K562 (cell line): ENCODE measurements at regions not wholly inside any gene's neighbourhood (a gene's known extent, or its start where the extent isn't known, plus 50 kb on each side); places are given as distances from the start of the nearest gene placed in this dataset.

Experiments used
- ATAC-seq: fragments of 200-7000 bp; cut with Tn5 transposase; 3 replicates; pipeline ENCODE4 v1.9.1; 2020; ENCODE audit warnings: moderate library complexity
- BruUV-seq: library from RNA; stranded (reverse); fragments of 400-500 nt; replicated peaks from 2 replicates; lab custom pipeline; 2021; lab: Mats Ljungman, UMichigan
- CTCF ChIA-PET: fragments of 300-600 bp; formaldehyde crosslinking; extraction: SDS; loops from one replicate; lab custom pipeline; 2021; ENCODE audit warnings: low intra/inter-chr PET ratio; lab: Yijun Ruan, JAX
- POLR2A ChIA-PET: fragments of 300-600, 350-650 bp; sonication (Branson Sonifier 250); formaldehyde crosslinking; extraction: SDS; loops from one replicate; lab custom pipeline; 2021; ENCODE audit warnings: antibody characterized with exemption, inconsistent platforms; lab: Yijun Ruan, JAX
- DNase-seq, 4 experiments: peaks; one replicate each; pipeline versions ENCODE4 v3.0.0 to v3.0.0-alpha.2; 2011 to 2018; ENCODE audit warnings: low spot score in 3 of 4, mixed read lengths in 3 of 4; ENCODE audit errors: extremely low read depth in 1 of 4
- FAIRE-seq: peaks from 2 replicates; lab custom pipeline; 2011; peaks lifted over from hg19 to GRCh38; lab: Jason Lieb, UNC
- H2AFZ ChIP-seq: 2 replicates; pipeline ENCODE4 v1.6.0; 2011; ENCODE audit warnings: low read depth, low read length, control low read depth, inconsistent platforms
- H3K27ac ChIP-seq: fragments of 200-600 bp; 3 replicates; pipeline ENCODE4 v1.8.0; 2011; ENCODE audit warnings: low read depth, mild to moderate bottlenecking, control low read depth, inconsistent platforms, low read length, moderate library complexity, mixed read lengths; ENCODE audit errors: extremely low read depth
- H3K27me3 ChIP-seq, 2 experiments: fragments of 300-600 bp in 1 of 2; 2 replicates in 1 of 2; 3 replicates in 1 of 2; pipeline versions ENCODE4 v1.6.0 to v1.8.0; 2011; ENCODE audit warnings: inconsistent platforms in 2 of 2, low read length in 2 of 2, mild to moderate bottlenecking in 1 of 2, mixed read lengths in 1 of 2, moderate library complexity in 1 of 2; ENCODE audit not compliant: control insufficient read depth in 2 of 2, insufficient read depth in 2 of 2
- H3K36me3 ChIP-seq: fragments of 300-600 bp; 3 replicates; pipeline ENCODE4 v1.8.0; 2011; ENCODE audit warnings: mild to moderate bottlenecking, low read length, inconsistent platforms; ENCODE audit not compliant: control insufficient read depth, insufficient read depth
- H3K4me1 ChIP-seq, 2 experiments: fragments of 200-600 bp in 1 of 2; replicated peaks in 1 of 2; 2 replicates in 1 of 2; 3 replicates in 1 of 2; pipeline versions ENCODE4 v1.5.1 to v1.8.0; 2011; ENCODE audit warnings: inconsistent platforms in 2 of 2, low read length in 2 of 2, mild to moderate bottlenecking in 1 of 2, mixed read lengths in 1 of 2, moderate library complexity in 1 of 2; ENCODE audit not compliant: control insufficient read depth in 2 of 2, insufficient read depth in 2 of 2
- H3K4me2 ChIP-seq: 2 replicates; pipeline ENCODE4 v1.6.1; 2011; ENCODE audit warnings: low read length, control low read depth, inconsistent platforms, mixed read lengths; ENCODE audit not compliant: insufficient read depth
- H3K4me3 ChIP-seq: fragments of 200-600 bp; sonication (generic), shearing (Covaris generic); 2 replicates; pipeline ENCODE4 v1.5.1; 2016; ENCODE audit warnings: control low read depth, inconsistent platforms
- H3K79me2 ChIP-seq: fragments of 200-600 bp; 3 replicates; pipeline ENCODE4 v1.8.0; 2011; ENCODE audit warnings: low read length, inconsistent platforms; ENCODE audit not compliant: control insufficient read depth, insufficient read depth
- H3K9ac ChIP-seq, 2 experiments: 2 replicates each; pipeline versions ENCODE4 v1.6.0 to v1.6.1; 2011; ENCODE audit warnings: low read depth in 2 of 2, low read length in 2 of 2, control low read depth in 1 of 2, inconsistent platforms in 1 of 2, mild to moderate bottlenecking in 1 of 2, mixed read lengths in 1 of 2; ENCODE audit not compliant: insufficient read depth in 1 of 2
- H3K9me1 ChIP-seq: one replicate; pipeline ENCODE4 v1.6.0; 2011; ENCODE audit warnings: inconsistent platforms, mild to moderate bottlenecking, low read length, moderate library complexity; ENCODE audit not compliant: control insufficient read depth, insufficient read depth
- H3K9me3 ChIP-seq: replicated peaks from 2 replicates; pipeline ENCODE4 v1.5.1; 2011; ENCODE audit warnings: low read depth, low read length, inconsistent platforms; ENCODE audit not compliant: control insufficient read depth, insufficient read depth
- H4K20me1 ChIP-seq: replicated peaks from 2 replicates; pipeline ENCODE4 v1.6.1; 2011; ENCODE audit warnings: low read length, inconsistent platforms, mixed read lengths; ENCODE audit not compliant: control insufficient read depth, insufficient read depth
- E2F3 ChIP-seq: fragments of 250-450 bp; sonication (Bioruptor Pico); IDR thresholded peaks from 2 replicates; pipeline ENCODE4 v1.4.0; 2020; ENCODE audit warnings: mild to moderate bottlenecking
- FOXJ2 ChIP-seq: fragments of 200-800 bp; sonication (Bioruptor generic); IDR thresholded peaks from 2 replicates; pipeline ENCODE4 v1.6.1; 2016; ENCODE audit warnings: missing genetic modification characterization, missing compliant biosample characterization
- GABPB1 ChIP-seq: sonication (generic); formaldehyde crosslinking; IDR thresholded peaks from 2 replicates; pipeline ENCODE4 v1.8.0; 2022; ENCODE audit warnings: mild to moderate bottlenecking, missing genetic modification reagents
- HEY1 ChIP-seq: fragments of 250-450 bp; sonication (Bioruptor Pico); IDR thresholded peaks from 2 replicates; pipeline ENCODE4 v1.5.0; 2020; ENCODE audit warnings: mild to moderate bottlenecking, moderate library complexity, borderline replicate concordance
- HSF4 ChIP-seq: fragments of 250-450 bp; sonication (Bioruptor Pico); IDR thresholded peaks from 2 replicates; pipeline ENCODE4 v2.1.2; 2022; ENCODE audit warnings: mild to moderate bottlenecking, moderate library complexity, borderline replicate concordance
- MED1 ChIP-seq: sonication (generic); formaldehyde crosslinking; IDR thresholded peaks from 2 replicates; pipeline ENCODE4 v1.8.1; 2023; ENCODE audit warnings: missing genetic modification reagents, borderline replicate concordance
- MTA1 ChIP-seq: fragments of 450-650 bp; IDR thresholded peaks from 2 replicates; pipeline ENCODE4 v1.6.1; 2017; ENCODE audit warnings: borderline replicate concordance
- PCBP1 ChIP-seq: fragments of 200-400 bp; formaldehyde crosslinking; IDR thresholded peaks from 2 replicates; pipeline ENCODE4 v1.6.1; 2018; ENCODE audit warnings: mild to moderate bottlenecking, low read depth, low read length; ENCODE audit not compliant: poor library complexity, severe bottlenecking
- RBM39 ChIP-seq: fragments of 200-400 bp; formaldehyde crosslinking; optimal IDR thresholded peaks from 2 replicates; pipeline ENCODE3; 2018; ENCODE audit warnings: low read depth, low read length
- TEAD1 ChIP-seq, 2 experiments: fragments of 450-650 bp in 1 of 2; sonication (generic) in 1 of 2; formaldehyde crosslinking; IDR thresholded peaks; 2 replicates each; pipeline versions ENCODE4 v1.4.0 to v1.8.0; 2020 to 2022; ENCODE audit warnings: mild to moderate bottlenecking in 2 of 2, missing genetic modification reagents in 1 of 2
- ZC3H11A ChIP-seq: IDR thresholded peaks from 2 replicates; pipeline ENCODE4 v1.6.1; 2012; ENCODE audit warnings: low read depth, low read length, improper control_type of control experiment
- ZNF212 ChIP-seq: fragments of 450-650 bp; formaldehyde crosslinking; IDR thresholded peaks from 2 replicates; pipeline ENCODE4 v1.4.0; 2020; ENCODE audit warnings: mild to moderate bottlenecking
- WGBS: fragments of 100-300 bp; shearing (Covaris generic); methylation state at CpG from one replicate; pipeline ENCODE4 v1.1.6; 2016; ENCODE audit warnings: low coverage, mixed read lengths; ENCODE audit not compliant: insufficient coverage; ENCODE audit errors: missing lambda C conversion rate; 5-methylcytosine and 5-hydroxymethylcytosine counted together
- in situ Hi-C: fragments of 300-500 bp; cut with MboI; formaldehyde crosslinking; loops from 4 replicates; pipeline ENCODE4 v1.15.0; 2018; ENCODE audit warnings: inconsistent platforms, mixed read lengths
- intact Hi-C: fragments of 100-400 bp; cut with micrococcal nuclease; formaldehyde crosslinking; loops from 2 replicates; pipeline ENCODE4 v1.14.2; 2022
- TF ChIP-seq, protein P1 (sequence below): fragments of 250-450 bp; sonication (Bioruptor Pico); IDR thresholded peaks from 2 replicates; pipeline ENCODE4 v1.9.0; 2021; ENCODE audit warnings: mild to moderate bottlenecking
- TF ChIP-seq, protein P2 (sequence below): fragments of 450-650 bp; formaldehyde crosslinking; IDR thresholded peaks from 2 replicates; pipeline ENCODE4 v1.4.0; 2020; ENCODE audit warnings: mild to moderate bottlenecking, moderate library complexity
- TF ChIP-seq, protein P3 (sequence below): sonication (generic); formaldehyde crosslinking; IDR thresholded peaks from 2 replicates; pipeline ENCODE4 v1.8.0; 2022; ENCODE audit warnings: mild to moderate bottlenecking, missing genetic modification reagents, borderline replicate concordance

DNA sequence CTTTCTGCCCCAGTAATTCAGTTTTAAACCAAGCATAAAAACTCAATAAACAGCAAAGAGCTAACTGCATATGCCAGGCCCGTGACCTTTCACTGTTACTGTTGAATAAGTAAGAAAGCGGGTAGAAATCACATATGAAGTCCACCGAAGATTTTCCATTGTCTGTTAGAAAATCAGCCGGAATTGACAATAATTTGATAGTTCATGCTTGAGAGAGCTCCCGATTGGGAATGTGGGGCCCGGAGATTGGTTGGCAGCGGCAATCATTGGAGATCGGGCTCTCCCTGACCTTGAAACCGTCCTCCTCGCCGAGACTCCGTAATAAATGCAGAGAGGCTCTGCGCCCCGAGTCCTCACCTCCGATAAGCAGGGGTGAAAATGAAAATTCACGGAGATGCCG lies 709.6 kb downstream of the BRD1 start:
- no peak for DNase-seq
- no peaks in the 10 kb centered on the region for H3K36me3 ChIP-seq
- TF ChIP-seq RBM39, result no peak
- no peak for TF ChIP-seq TEAD1 (CRISPR knock-in tag; IDR thresholded peaks at IDR 0.05)
- no peak for TF ChIP-seq GABPB1 (CRISPR knock-in tag)
- TF ChIP-seq E2F3, result no peak
- TF ChIP-seq MTA1, result no peak
- no peak for TF ChIP-seq ZC3H11A
- TF ChIP-seq ZNF212 (CRISPR knock-in tag), result no peak
- TF ChIP-seq, all 486 proteins: peak for 0
- ChIA-PET CTCF (no interaction called here), POLR2A (no interaction called here)
- no peak overlapping the region for H3K27ac ChIP-seq
- intact Hi-C loops (no loop called here), in situ Hi-C loops (no loop called here)
- no peaks in the 10 kb centered on the region for H3K9me3 ChIP-seq
- no peak overlapping the region for H3K9ac ChIP-seq
- no peaks in the 10 kb centered on the region for H3K4me1 ChIP-seq
- H3K4me3 ChIP-seq, result no peak overlapping the region
- no TSS peak for BruUV-seq
- 2% methylated on average over 17 of the region's 17 CpGs for WGBS
- no peaks in the 10 kb centered on the region for H4K20me1 ChIP-seq
- H2AFZ ChIP-seq, result no peak overlapping the region
- H3K4me2 ChIP-seq, result no peak overlapping the region
- ATAC-seq (no peak), FAIRE-seq (no peak)
- no peaks in the 10 kb centered on the region for H3K9me1 ChIP-seq
- H3K79me2 ChIP-seq, result no peaks in the 10 kb centered on the region
- peaks cover 4 to 43% of the 10 kb centered on the region in 2 experiments; a peak in 4 of 5 replicates for H3K27me3 ChIP-seq

DNA sequence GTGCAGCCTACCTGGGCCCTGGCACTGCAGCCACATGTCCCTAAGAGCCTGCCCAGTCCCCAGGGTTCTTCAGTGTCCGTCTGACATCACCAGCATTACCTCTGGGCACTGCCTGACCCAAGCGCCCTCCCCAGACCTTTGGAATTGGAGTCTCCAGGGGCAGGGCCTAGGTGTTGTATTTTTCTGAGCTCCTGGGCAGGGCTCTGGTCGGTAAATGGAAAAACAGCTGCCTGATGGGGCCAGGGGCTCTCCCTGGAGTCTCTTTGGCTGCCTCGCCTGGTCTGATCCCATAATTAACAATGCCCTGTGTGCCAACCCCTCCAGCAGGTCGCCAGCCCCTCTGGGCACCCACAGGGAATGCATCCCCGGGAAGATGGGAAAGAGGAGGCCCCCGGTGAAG lies 710.2 kb downstream of the BRD1 start:
- Histone ChIP-seq H3K4me3 (no peak overlapping the region), H3K79me2 (no peaks in the 10 kb centered on the region), H3K27ac (no peak overlapping the region), H3K9me1 (no peaks in the 10 kb centered on the region), H3K27me3 (peaks cover 4 to 43% of the 10 kb centered on the region in 2 experiments; a peak in 4 of 5 replicates), H2AFZ (no peak overlapping the region), H3K9me3 (no peaks in the 10 kb centered on the region), H3K4me2 (no peak overlapping the region), H3K4me1 (no peaks in the 10 kb centered on the region), H4K20me1 (no peaks in the 10 kb centered on the region), H3K9ac (no peak overlapping the region), H3K36me3 (no peaks in the 10 kb centered on the region)
- FAIRE-seq (no peak), DNase-seq (no peak), ATAC-seq (no peak)
- ChIA-PET POLR2A (no interaction called here), CTCF (no interaction called here)
- 0% methylated on average over 4 of the region's 7 CpGs for WGBS
- intact Hi-C loops, result no loop called here
- in situ Hi-C loops, result no loop called here
- BruUV-seq, result no TSS peak
- TF ChIP-seq HEY1, result no peak
- no peak for TF ChIP-seq FOXJ2 (tag)
- TF ChIP-seq MED1 (CRISPR knock-in tag), result no peak
- no peak for TF ChIP-seq HSF4 (CRISPR knock-in tag)
- TF ChIP-seq, protein P1, sequence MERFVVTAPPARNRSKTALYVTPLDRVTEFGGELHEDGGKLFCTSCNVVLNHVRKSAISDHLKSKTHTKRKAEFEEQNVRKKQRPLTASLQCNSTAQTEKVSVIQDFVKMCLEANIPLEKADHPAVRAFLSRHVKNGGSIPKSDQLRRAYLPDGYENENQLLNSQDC (CRISPR knock-in tag), result no peak
- TF ChIP-seq, protein P2, sequence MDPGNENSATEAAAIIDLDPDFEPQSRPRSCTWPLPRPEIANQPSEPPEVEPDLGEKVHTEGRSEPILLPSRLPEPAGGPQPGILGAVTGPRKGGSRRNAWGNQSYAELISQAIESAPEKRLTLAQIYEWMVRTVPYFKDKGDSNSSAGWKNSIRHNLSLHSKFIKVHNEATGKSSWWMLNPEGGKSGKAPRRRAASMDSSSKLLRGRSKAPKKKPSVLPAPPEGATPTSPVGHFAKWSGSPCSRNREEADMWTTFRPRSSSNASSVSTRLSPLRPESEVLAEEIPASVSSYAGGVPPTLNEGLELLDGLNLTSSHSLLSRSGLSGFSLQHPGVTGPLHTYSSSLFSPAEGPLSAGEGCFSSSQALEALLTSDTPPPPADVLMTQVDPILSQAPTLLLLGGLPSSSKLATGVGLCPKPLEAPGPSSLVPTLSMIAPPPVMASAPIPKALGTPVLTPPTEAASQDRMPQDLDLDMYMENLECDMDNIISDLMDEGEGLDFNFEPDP (CRISPR knock-in tag), result no peak
- TF ChIP-seq PCBP1, result no peak
- TF ChIP-seq, protein P3, sequence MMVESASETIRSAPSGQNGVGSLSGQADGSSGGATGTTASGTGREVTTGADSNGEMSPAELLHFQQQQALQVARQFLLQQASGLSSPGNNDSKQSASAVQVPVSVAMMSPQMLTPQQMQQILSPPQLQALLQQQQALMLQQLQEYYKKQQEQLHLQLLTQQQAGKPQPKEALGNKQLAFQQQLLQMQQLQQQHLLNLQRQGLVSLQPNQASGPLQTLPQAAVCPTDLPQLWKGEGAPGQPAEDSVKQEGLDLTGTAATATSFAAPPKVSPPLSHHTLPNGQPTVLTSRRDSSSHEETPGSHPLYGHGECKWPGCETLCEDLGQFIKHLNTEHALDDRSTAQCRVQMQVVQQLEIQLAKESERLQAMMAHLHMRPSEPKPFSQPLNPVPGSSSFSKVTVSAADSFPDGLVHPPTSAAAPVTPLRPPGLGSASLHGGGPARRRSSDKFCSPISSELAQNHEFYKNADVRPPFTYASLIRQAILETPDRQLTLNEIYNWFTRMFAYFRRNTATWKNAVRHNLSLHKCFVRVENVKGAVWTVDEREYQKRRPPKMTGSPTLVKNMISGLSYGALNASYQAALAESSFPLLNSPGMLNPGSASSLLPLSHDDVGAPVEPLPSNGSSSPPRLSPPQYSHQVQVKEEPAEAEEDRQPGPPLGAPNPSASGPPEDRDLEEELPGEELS (CRISPR knock-in tag), result no peak
